ENCODE measurements at regions not wholly inside any gene's neighbourhood (a gene's known extent, or its start where the extent isn't known, plus 50 kb on each side); places are given as distances from the start of the nearest gene placed in this dataset.
A peak's percentile ranks its signal among the peaks of the same experiment; 100 is the strongest.

DNA sequence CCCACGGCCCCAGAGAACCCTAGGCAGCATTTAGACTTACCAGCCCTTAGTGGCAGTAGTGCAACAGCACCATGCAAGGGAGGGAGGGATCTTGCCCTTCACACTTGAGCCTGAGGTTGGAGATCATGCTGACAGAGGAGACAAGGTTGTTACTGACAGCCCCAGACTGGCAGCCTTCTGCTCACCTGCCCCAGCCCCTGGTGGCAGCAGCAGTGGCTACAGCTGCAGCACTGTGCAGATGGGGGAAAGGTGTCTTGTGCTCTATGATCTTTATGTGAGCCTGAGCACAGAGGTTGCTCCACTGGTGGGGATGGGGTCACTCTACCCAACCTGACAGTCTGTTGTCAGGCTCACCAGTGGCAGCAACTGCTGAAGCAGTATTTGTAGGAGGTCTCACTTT is 501.2 kb upstream of the LRRTM4 start:
- H3K27me3 Mint-ChIP-seq (ENCODE audit: low read depth): no peaks in the 10 kb centered on the region
- H3K9me3 Mint-ChIP-seq: peaks cover 10% of the 10 kb centered on the region
- H3K36me3 Mint-ChIP-seq (ENCODE audit: low read depth): no peaks in the 10 kb centered on the region
- TF ChIP-seq, protein P1, sequence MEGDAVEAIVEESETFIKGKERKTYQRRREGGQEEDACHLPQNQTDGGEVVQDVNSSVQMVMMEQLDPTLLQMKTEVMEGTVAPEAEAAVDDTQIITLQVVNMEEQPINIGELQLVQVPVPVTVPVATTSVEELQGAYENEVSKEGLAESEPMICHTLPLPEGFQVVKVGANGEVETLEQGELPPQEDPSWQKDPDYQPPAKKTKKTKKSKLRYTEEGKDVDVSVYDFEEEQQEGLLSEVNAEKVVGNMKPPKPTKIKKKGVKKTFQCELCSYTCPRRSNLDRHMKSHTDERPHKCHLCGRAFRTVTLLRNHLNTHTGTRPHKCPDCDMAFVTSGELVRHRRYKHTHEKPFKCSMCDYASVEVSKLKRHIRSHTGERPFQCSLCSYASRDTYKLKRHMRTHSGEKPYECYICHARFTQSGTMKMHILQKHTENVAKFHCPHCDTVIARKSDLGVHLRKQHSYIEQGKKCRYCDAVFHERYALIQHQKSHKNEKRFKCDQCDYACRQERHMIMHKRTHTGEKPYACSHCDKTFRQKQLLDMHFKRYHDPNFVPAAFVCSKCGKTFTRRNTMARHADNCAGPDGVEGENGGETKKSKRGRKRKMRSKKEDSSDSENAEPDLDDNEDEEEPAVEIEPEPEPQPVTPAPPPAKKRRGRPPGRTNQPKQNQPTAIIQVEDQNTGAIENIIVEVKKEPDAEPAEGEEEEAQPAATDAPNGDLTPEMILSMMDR (IDR thresholded peaks at IDR 0.05; ENCODE audit: unreplicated experiment in 3 of 3): no peak
- H3K4me3 Mint-ChIP-seq: no peak overlapping the region
- no peaks in the 10 kb centered on the region for H3K4me1 Mint-ChIP-seq
- no peak overlapping the region for H3K27ac Mint-ChIP-seq

DNA sequence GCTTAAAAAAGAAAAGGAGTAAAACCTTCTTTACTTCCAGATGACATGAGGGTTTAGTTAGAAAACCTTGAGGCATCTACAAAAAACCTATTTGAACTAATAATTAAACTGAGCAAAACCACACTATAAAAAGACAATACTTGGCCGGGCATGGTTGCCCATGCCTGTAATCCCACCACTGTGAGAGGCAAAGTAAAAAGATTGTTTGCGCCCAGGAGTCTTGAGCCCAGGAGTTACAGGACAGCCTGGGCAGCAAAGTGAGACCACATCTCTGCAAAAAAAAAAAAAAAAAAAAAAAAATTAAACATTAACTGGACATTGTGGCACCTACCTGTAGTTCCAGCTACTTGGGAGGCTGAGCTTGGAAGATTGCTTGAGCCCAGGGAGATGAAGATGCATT is 502.8 kb upstream of the LRRTM4 start:
- H3K27ac Mint-ChIP-seq: peak overlapping the region in 2 of 3 experiments; percentile 48 to 52
- H3K9me3 Mint-ChIP-seq: peaks cover 22% of the 10 kb centered on the region
- no peaks in the 10 kb centered on the region for H3K4me1 Mint-ChIP-seq
- no peak overlapping the region for H3K4me3 Mint-ChIP-seq
- no peaks in the 10 kb centered on the region for H3K27me3 Mint-ChIP-seq (ENCODE audit: low read depth)
- TF ChIP-seq, protein P1 (IDR thresholded peaks at IDR 0.05; ENCODE audit: unreplicated experiment in 3 of 3): no peak
- H3K36me3 Mint-ChIP-seq (ENCODE audit: low read depth): peaks cover 6% of the 10 kb centered on the region

DNA sequence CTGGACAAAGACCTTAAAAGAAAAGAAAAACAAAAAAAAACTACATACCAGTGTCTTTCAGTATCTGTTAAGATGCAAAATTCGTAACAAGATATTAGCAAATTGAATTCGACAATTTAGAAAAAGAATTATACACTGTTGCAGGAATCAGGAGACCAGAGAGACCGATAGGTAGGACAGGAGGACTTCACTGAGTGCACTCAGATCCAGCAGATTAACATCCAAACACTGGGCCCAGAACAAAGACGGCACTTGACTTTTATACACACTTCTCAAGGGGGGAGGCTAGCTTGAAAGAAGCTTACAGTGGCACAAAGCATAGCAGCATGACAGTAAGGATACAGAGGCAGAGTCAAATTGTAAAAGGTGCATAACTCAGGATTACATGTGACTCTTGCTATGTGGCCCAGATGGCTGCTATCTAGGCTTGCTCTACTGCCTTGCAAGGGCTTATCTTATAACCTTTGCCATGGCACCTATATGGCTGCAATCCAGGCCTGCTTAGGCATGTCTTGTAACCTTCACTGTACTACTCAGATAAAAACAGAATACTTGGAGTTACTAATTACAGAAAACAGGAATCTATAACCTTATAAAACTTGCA is 507.3 kb upstream of the LRRTM4 start:
- Mint-ChIP-seq H3K36me3 (ENCODE audit: low read depth) (peaks cover 6% of the 10 kb centered on the region), H3K4me3 (no peak overlapping the region), H3K27me3 (ENCODE audit: low read depth) (no peaks in the 10 kb centered on the region), H3K4me1 (no peaks in the 10 kb centered on the region), H3K27ac (no peak overlapping the region), H3K9me3 (peaks cover 18% of the 10 kb centered on the region)
- TF ChIP-seq, protein P1 (IDR thresholded peaks at IDR 0.05; ENCODE audit: unreplicated experiment in 3 of 3): no peak

DNA sequence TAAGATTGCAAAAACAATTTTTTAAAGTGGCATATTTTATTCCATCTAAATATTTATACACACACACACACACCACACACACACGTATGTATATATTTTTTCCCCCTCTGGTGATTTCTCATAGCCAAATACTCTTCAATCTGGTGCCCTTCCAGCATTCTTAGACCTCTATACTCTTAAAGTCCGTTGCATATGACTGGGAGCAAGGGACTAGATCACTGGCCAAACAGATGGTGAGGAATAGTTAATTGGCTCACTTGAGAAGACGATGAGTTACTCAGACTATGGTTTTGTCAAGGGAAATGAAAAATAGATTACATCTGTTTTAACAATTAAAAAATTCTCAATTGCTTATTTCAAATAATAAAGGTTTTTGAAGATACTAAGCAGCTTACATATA is 512.5 kb upstream of the LRRTM4 start:
- no peak overlapping the region for H3K4me3 Mint-ChIP-seq
- H3K27ac Mint-ChIP-seq: no peak overlapping the region
- TF ChIP-seq, protein P1 (IDR thresholded peaks at IDR 0.05; ENCODE audit: unreplicated experiment in 3 of 3): no peak
- H3K27me3 Mint-ChIP-seq (ENCODE audit: low read depth): no peaks in the 10 kb centered on the region
- H3K9me3 Mint-ChIP-seq: peaks cover 5% of the 10 kb centered on the region
- H3K4me1 Mint-ChIP-seq: no peaks in the 10 kb centered on the region
- peaks cover 1% of the 10 kb centered on the region for H3K36me3 Mint-ChIP-seq (ENCODE audit: low read depth)

DNA sequence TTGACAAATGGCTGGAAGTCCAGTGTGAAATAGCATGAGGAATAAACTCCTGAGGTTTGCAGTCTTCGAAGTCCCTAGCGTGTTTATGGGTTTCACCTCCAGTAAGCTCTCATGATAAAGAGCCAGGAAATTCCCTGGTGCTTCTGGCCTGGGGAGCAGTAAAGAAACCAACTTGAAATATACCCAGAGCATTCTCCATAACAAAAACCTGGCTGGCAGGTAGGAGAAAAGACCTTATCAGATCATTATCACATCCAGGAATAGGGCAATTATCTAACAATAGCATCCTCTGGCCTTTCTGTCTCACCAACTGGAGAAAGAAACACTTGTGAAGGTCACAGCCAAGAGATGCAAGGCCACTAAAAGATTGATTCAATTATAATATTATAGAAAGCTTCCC is 513.6 kb upstream of the LRRTM4 start:
- Mint-ChIP-seq H3K27ac (no peak overlapping the region), H3K36me3 (ENCODE audit: low read depth) (no peaks in the 10 kb centered on the region), H3K4me1 (no peaks in the 10 kb centered on the region), H3K4me3 (no peak overlapping the region), H3K27me3 (ENCODE audit: low read depth) (no peaks in the 10 kb centered on the region), H3K9me3 (peaks cover 3% of the 10 kb centered on the region)
- TF ChIP-seq, protein P1 (IDR thresholded peaks at IDR 0.05; ENCODE audit: unreplicated experiment in 3 of 3): no peak

DNA sequence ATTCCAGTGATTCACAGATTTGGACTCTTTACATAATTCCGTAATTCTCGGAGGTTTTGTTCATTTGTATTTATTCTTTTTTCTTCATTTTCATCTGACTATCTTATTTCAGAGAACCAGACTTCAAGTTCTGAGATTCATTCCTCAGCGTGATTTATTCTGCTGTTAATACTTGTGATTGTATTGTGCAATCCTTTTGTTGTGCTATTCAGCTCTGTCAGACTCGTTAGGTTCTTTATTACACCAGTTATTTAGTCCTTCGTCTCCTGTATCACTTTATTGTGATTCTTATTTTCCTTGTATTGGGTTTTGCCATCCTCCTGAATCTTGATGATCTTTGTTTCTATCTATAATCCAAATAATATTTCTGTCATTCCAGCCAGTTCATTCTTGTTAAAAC is 529.3 kb upstream of the LRRTM4 start:
- H3K27me3 Mint-ChIP-seq (ENCODE audit: low read depth): peaks cover 3% of the 10 kb centered on the region
- no peak overlapping the region for H3K27ac Mint-ChIP-seq
- peaks cover 65% of the 10 kb centered on the region for H3K9me3 Mint-ChIP-seq
- TF ChIP-seq, protein P1 (IDR thresholded peaks at IDR 0.05; ENCODE audit: unreplicated experiment in 3 of 3): no peak
- peaks cover 9% of the 10 kb centered on the region for H3K36me3 Mint-ChIP-seq (ENCODE audit: low read depth)
- H3K4me3 Mint-ChIP-seq: no peak overlapping the region
- no peaks in the 10 kb centered on the region for H3K4me1 Mint-ChIP-seq

Measured in nephron (organoid).